ENCODE measurements at regions not wholly inside any gene's neighbourhood (a gene's known extent, or its start where the extent isn't known, plus 50 kb on each side); places are given as distances from the start of the nearest gene placed in this dataset.

DNA sequence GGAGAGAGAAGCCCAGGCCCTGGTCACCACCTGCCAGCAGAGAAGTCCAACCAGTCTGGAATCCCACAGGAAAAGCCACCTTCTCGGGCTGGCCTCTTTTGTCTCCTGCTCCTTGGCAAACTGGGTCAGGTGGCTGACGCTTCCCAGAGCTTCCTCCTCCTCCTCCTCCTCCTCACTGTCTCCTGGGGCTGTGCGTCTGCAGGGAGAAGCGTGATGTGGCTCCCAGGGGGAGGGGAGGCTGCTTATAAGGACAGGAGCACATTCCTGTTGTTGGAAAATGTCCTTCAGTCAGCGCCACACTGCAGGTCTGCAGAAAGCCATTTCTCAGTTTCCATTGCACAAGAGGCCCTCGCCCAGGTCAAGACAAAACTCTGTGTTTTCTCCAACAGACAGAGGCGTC lies 1316.5 kb downstream of the BRD1 start:
- no peaks in the 10 kb centered on the region for H3K79me2 ChIP-seq (ENCODE audit: control insufficient read depth, low read length)
- no peaks in the 10 kb centered on the region for H3K36me3 ChIP-seq (ENCODE audit: control insufficient read depth, low read length)
- H3K27ac ChIP-seq (ENCODE audit: low read depth, low read length), result no peak overlapping the region
- H4K20me1 ChIP-seq (ENCODE audit: control insufficient read depth, insufficient read depth, low read depth, low read length), result no peaks in the 10 kb centered on the region
- H3K9me2 ChIP-seq (replicated peaks; ENCODE audit: control insufficient read depth, low read length), result no peaks in the 10 kb centered on the region
- H3F3A ChIP-seq (ENCODE audit: control insufficient read depth, insufficient read depth), result no peaks in the 10 kb centered on the region
- H3K4me3 ChIP-seq (ENCODE audit: low read length), result no peak overlapping the region
- H3K27me3 ChIP-seq (ENCODE audit: control insufficient read depth, low read length), result no peaks in the 10 kb centered on the region
- TF ChIP-seq CTCF (IDR thresholded peaks at IDR 0.05; ENCODE audit: low read depth, low read length, poor library complexity, severe bottlenecking) (no peak), EZH2phosphoT487 (IDR thresholded peaks at IDR 0.05; ENCODE audit: borderline replicate concordance, low read length) (no peak)
- H3K4me1 ChIP-seq (ENCODE audit: control insufficient read depth, low read length), result no peaks in the 10 kb centered on the region
- H3K9me3 ChIP-seq (ENCODE audit: control insufficient read depth, insufficient read depth, low read length), result no peaks in the 10 kb centered on the region
- no peak overlapping the region for H3K4me2 ChIP-seq (ENCODE audit: low read length)

DNA sequence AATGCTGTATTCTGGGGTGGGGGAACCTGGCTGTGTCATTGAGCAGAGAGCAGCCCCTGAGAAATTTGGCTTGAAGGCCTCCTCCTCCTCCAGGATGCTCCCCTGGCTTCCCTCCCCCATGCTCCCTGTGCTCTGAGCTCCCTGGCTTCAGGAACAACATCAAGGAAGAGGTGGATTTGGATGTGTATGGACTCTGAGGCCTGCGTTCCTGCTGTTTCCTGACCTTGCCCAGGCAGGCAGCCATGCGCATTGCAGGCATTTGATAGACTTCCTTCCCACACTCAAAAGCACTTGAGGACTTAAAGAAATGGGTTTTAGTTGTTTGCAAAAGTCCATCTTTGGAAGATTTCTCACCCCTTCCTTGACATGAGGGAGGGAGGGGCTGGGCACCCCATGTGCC lies 1317.1 kb downstream of the BRD1 start:
- Histone ChIP-seq H3K4me2 (ENCODE audit: low read length) (no peak overlapping the region), H4K20me1 (ENCODE audit: control insufficient read depth, insufficient read depth, low read depth, low read length) (no peaks in the 10 kb centered on the region), H3K9me3 (ENCODE audit: control insufficient read depth, insufficient read depth, low read length) (no peaks in the 10 kb centered on the region), H3K27me3 (ENCODE audit: control insufficient read depth, low read length) (no peaks in the 10 kb centered on the region), H3K79me2 (ENCODE audit: control insufficient read depth, low read length) (no peaks in the 10 kb centered on the region), H3K36me3 (ENCODE audit: control insufficient read depth, low read length) (no peaks in the 10 kb centered on the region), H3K9me2 (replicated peaks; ENCODE audit: control insufficient read depth, low read length) (no peaks in the 10 kb centered on the region), H3K27ac (ENCODE audit: low read depth, low read length) (no peak overlapping the region), H3F3A (ENCODE audit: control insufficient read depth, insufficient read depth) (no peaks in the 10 kb centered on the region), H3K4me3 (ENCODE audit: low read length) (no peak overlapping the region), H3K4me1 (ENCODE audit: control insufficient read depth, low read length) (no peaks in the 10 kb centered on the region)
- no peak for TF ChIP-seq EZH2phosphoT487 (IDR thresholded peaks at IDR 0.05; ENCODE audit: borderline replicate concordance, low read length)
- no peak for TF ChIP-seq CTCF (IDR thresholded peaks at IDR 0.05; ENCODE audit: low read depth, low read length, poor library complexity, severe bottlenecking)

DNA sequence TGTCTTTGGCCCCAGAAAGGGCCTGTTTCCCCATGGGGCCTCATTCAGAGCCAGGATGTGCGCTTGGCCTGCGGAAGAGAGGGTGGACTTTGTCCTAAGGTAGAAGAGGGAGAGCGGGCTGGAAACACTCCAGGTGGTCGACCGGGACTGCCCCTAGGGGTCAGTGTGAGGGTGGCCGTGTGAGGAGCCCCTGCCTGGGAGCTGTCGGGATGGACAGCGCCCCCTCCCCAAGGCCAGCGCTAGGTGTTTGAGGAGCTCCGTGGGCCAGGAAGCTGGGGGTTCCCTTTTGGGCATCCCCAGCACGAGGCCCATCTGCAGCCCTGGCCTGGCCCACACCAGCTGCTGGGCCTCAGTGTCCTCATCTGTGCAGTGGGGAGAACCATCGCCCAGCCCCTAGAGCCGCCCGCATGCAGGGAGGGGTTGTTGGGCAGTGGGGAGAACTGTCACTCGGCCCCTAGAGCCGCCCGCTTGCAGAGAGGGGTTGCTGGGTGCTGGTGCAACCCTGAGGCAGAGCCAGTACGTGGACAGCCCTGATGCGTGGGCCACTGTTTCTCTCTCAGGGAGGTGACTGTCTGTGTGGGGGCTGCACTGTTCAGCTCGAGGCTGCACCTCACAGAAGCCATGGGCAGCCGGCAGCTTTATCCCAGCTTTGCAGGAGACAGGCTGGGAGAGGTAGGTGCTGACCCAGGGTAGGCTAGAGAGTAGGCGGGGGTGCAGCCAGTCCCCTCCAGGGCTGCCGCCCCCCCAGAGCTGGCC lies 1319.9 kb downstream of the BRD1 start:
- Histone ChIP-seq H3K4me1 (ENCODE audit: control insufficient read depth, low read length) (no peaks in the 10 kb centered on the region), H3K4me3 (ENCODE audit: low read length) (no peak overlapping the region), H3K27ac (ENCODE audit: low read depth, low read length) (no peak overlapping the region), H3K4me2 (ENCODE audit: low read length) (no peak overlapping the region), H3F3A (ENCODE audit: control insufficient read depth, insufficient read depth) (no peaks in the 10 kb centered on the region), H4K20me1 (ENCODE audit: control insufficient read depth, insufficient read depth, low read depth, low read length) (no peaks in the 10 kb centered on the region), H3K9me3 (ENCODE audit: control insufficient read depth, insufficient read depth, low read length) (no peaks in the 10 kb centered on the region), H3K36me3 (ENCODE audit: control insufficient read depth, low read length) (no peaks in the 10 kb centered on the region), H3K79me2 (ENCODE audit: control insufficient read depth, low read length) (no peaks in the 10 kb centered on the region), H3K27me3 (ENCODE audit: control insufficient read depth, low read length) (no peaks in the 10 kb centered on the region), H3K9me2 (replicated peaks; ENCODE audit: control insufficient read depth, low read length) (no peaks in the 10 kb centered on the region)
- no peak for TF ChIP-seq EZH2phosphoT487 (IDR thresholded peaks at IDR 0.05; ENCODE audit: borderline replicate concordance, low read length)
- TF ChIP-seq CTCF (IDR thresholded peaks at IDR 0.05; ENCODE audit: low read depth, low read length, poor library complexity, severe bottlenecking), result no peak
